Trophoblast cell (in vitro differentiated cells and primary cell): ENCODE measurements at regions not wholly inside any gene's neighbourhood (a gene's known extent, or its start where the extent isn't known, plus 50 kb on each side); places are given as distances from the start of the nearest gene placed in this dataset.
A peak's percentile ranks its signal among the peaks of the same experiment; 100 is the strongest.

Experiments used
- DNase-seq, 2 donors: peaks; one replicate each; pipeline ENCODE4 v3.0.0-alpha.2; 2016
- H2AFZ ChIP-seq: 2 replicates; pipeline ENCODE4 v1.6.1; 2013; ENCODE audit warnings: low read length, moderate library complexity, mild to moderate bottlenecking; ENCODE audit not compliant: insufficient read depth, poor library complexity
- H2AK5ac ChIP-seq: 2 replicates; pipeline ENCODE4 v1.6.1; 2013; ENCODE audit warnings: mild to moderate bottlenecking, low read length
- H2BK120ac ChIP-seq: 2 replicates; pipeline ENCODE4 v1.6.1; 2013; ENCODE audit warnings: low read length, mild to moderate bottlenecking, moderate library complexity; ENCODE audit not compliant: insufficient read depth, poor library complexity
- H2BK12ac ChIP-seq: 2 replicates; pipeline ENCODE4 v1.6.1; 2013; ENCODE audit warnings: mild to moderate bottlenecking, low read length, moderate library complexity
- H2BK5ac ChIP-seq: 2 replicates; pipeline ENCODE4 v1.6.1; 2013; ENCODE audit warnings: low read length, low read depth, moderate library complexity, mild to moderate bottlenecking; ENCODE audit not compliant: poor library complexity
- H3K14ac ChIP-seq: 2 replicates; pipeline ENCODE4 v1.6.1; 2013; ENCODE audit warnings: mild to moderate bottlenecking, low read length
- H3K18ac ChIP-seq: 2 replicates; pipeline ENCODE4 v1.6.1; 2013; ENCODE audit warnings: mild to moderate bottlenecking, low read length
- H3K23ac ChIP-seq: 2 replicates; pipeline ENCODE4 v1.6.1; 2013; ENCODE audit warnings: low read length
- H3K27ac ChIP-seq: 2 replicates; pipeline ENCODE4 v1.5.1; 2013; ENCODE audit warnings: low read depth, mild to moderate bottlenecking, inconsistent platforms, low read length, moderate library complexity
- H3K27me3 ChIP-seq: 2 replicates; pipeline ENCODE4 v1.6.1; 2013; ENCODE audit warnings: inconsistent platforms, mild to moderate bottlenecking, low read length, moderate library complexity; ENCODE audit not compliant: insufficient read depth
- H3K36me3 ChIP-seq, 2 experiments: 1 replicate in 1 of 2; 2 replicates in 1 of 2; pipeline ENCODE4 v1.6.1; 2013; ENCODE audit warnings: low read length in 2 of 2, mild to moderate bottlenecking in 2 of 2, moderate library complexity in 1 of 2; ENCODE audit not compliant: insufficient read depth in 2 of 2, control insufficient read depth in 1 of 2
- H3K4ac ChIP-seq: 2 replicates; pipeline ENCODE4 v1.6.1; 2013; ENCODE audit warnings: low read depth, mild to moderate bottlenecking, low read length, moderate library complexity
- H3K4me1 ChIP-seq, 2 experiments: 1 replicate in 1 of 2; 2 replicates in 1 of 2; pipeline ENCODE4 v1.6.1; 2013; ENCODE audit warnings: low read length in 2 of 2, mild to moderate bottlenecking in 2 of 2, moderate library complexity in 1 of 2; ENCODE audit not compliant: insufficient read depth in 2 of 2, control insufficient read depth in 1 of 2
- H3K4me2 ChIP-seq: 2 replicates; pipeline ENCODE4 v1.6.1; 2013; ENCODE audit warnings: inconsistent platforms, mild to moderate bottlenecking, low read length, moderate library complexity
- H3K4me3 ChIP-seq: 2 replicates; pipeline ENCODE4 v1.5.1; 2013; ENCODE audit warnings: mild to moderate bottlenecking, low read depth, low read length, inconsistent platforms
- H3K79me1 ChIP-seq: one replicate; pipeline ENCODE4 v1.6.1; 2013; ENCODE audit warnings: low read length
- H3K79me2 ChIP-seq: 2 replicates; pipeline ENCODE4 v1.6.1; 2013; ENCODE audit warnings: low read length, mild to moderate bottlenecking; ENCODE audit not compliant: control insufficient read depth, insufficient read depth, poor library complexity
- H3K9ac ChIP-seq: 2 replicates; pipeline ENCODE4 v1.6.1; 2013; ENCODE audit warnings: mild to moderate bottlenecking, low read length
- H3K9me3 ChIP-seq: 2 replicates; pipeline ENCODE4 v1.6.1; 2013; ENCODE audit warnings: low read depth, mild to moderate bottlenecking, control low read depth, inconsistent platforms, low read length; ENCODE audit not compliant: insufficient read depth
- H4K12ac ChIP-seq: 2 replicates; pipeline ENCODE4 v1.6.1; 2013; ENCODE audit warnings: low read depth, mild to moderate bottlenecking, low read length, moderate library complexity
- H4K8ac ChIP-seq: 2 replicates; pipeline ENCODE4 v1.6.1; 2013; ENCODE audit warnings: low read depth, mild to moderate bottlenecking, low read length, moderate library complexity
- H4K91ac ChIP-seq: one replicate; pipeline ENCODE4 v1.6.1; 2013; ENCODE audit warnings: low read depth, mild to moderate bottlenecking, low read length, moderate library complexity
- WGBS: extraction: QIAGEN DNeasy Blood & Tissue Kit; methylation state at CpG from one replicate; pipeline ENCODE4 v1.1.7; 2013; ENCODE audit warnings: missing lambda C conversion rate; ENCODE audit not compliant: insufficient read length, insufficient coverage; ENCODE audit errors: extremely low coverage; 5-methylcytosine and 5-hydroxymethylcytosine counted together

DNA sequence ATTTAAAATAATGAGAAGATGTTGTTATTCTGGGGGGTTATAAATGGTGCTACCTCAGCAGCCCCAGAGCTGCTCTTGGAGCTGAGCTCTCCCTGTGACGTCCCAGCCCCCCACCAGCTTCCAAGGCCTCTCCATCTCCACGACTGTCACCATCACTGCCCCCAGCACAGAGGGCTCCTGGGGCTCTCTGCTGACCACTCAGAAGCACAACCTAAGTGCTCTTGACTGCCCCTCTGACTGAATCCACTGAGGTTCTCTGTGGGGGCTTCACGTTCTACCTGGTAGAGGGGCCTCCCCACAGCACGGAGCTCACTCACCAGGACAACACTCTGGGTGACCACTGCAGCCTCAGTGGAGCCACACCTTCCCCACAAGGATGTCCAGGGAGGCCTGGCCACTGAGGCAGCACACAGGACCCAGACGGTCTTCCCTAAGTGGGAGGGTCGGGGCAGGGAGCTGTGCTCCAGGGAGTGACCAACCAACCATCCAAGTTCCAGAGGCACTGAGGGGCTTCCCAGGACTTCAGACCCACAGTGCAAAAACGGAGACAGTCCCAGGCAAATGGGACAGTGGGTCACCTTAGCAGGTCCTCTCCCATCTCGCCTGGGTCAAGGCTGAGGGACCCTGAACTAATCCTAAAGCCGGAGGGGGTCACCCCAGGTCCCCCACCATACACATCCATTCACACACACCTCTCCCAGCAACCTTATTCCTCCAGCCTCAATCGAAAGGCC, 121.0 kb upstream of the PPP2R2D start:
- WGBS: no CpG with 5 or more reads among the region's 10 CpGs
- Histone ChIP-seq H3K79me2 (no peaks in the 10 kb centered on the region), H2BK5ac (no peak overlapping the region)

DNA sequence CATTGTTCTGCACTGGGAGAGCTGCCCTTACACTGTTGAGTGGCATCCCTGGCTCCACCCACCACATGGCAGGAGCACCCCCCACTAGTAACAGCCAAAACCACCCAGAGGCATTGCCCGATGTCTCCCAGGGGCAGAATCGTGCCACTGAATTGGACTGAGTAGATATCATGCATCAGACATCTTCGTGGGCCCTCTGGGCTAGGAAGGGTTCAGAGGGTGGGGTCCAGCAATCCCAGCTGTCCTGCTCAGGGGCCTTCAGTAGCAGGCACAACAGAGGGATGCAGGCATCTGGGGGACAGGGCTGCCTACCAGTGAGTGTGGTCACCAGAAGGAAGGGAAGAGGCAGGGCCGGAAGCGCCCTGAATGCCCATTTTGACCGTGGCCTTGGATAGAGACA, 119.7 kb upstream of the PPP2R2D start:
- Histone ChIP-seq H2AFZ (no peak overlapping the region), H3K18ac (no peak overlapping the region), H3K27ac (no peak overlapping the region), H4K8ac (no peak overlapping the region), H4K12ac (no peak overlapping the region), H3K9ac (no peak overlapping the region), H3K14ac (no peak overlapping the region), H3K27me3 (no peaks in the 10 kb centered on the region), H3K4me3 (no peak overlapping the region), H3K9me3 (peaks cover 46% of the 10 kb centered on the region), H3K79me2 (no peaks in the 10 kb centered on the region), H4K91ac (no peak overlapping the region), H3K4me2 (no peak overlapping the region), H3K23ac (no peak overlapping the region), H3K36me3 (no peaks in the 10 kb centered on the region), H2BK12ac (no peak overlapping the region), H2BK120ac (no peak overlapping the region), H2AK5ac (no peak overlapping the region), H3K79me1 (no peaks in the 10 kb centered on the region), H3K4ac (no peak overlapping the region), H2BK5ac (no peak overlapping the region), H3K4me1 (no peaks in the 10 kb centered on the region)
- DNase-seq: no peak
- no CpG with 5 or more reads among the region's 6 CpGs for WGBS

More for the DNA sequence above, 121.0 kb upstream of the PPP2R2D start:
- Histone ChIP-seq H3K4ac (no peak overlapping the region), H2BK12ac (no peak overlapping the region), H3K4me3 (peak overlapping the region; percentile 40), H3K36me3 (no peaks in the 10 kb centered on the region), H4K91ac (no peak overlapping the region), H4K12ac (no peak overlapping the region), H3K4me1 (no peaks in the 10 kb centered on the region), H3K14ac (no peak overlapping the region), H3K9ac (no peak overlapping the region), H3K79me1 (no peaks in the 10 kb centered on the region), H4K8ac (no peak overlapping the region), H3K4me2 (no peak overlapping the region), H3K27ac (no peak overlapping the region), H2BK120ac (no peak overlapping the region), H3K9me3 (peaks cover 54% of the 10 kb centered on the region), H2AK5ac (no peak overlapping the region), H3K27me3 (no peaks in the 10 kb centered on the region), H2AFZ (no peak overlapping the region), H3K18ac (no peak overlapping the region), H3K23ac (no peak overlapping the region)
- no peak for DNase-seq

GRCh38 chr10:131781791-131782190, 119.0 kb upstream of the PPP2R2D start:
- no peak overlapping the region for H4K12ac ChIP-seq
- no peak overlapping the region for H2AK5ac ChIP-seq
- H4K8ac ChIP-seq: no peak overlapping the region
- H4K91ac ChIP-seq: no peak overlapping the region
- no peak overlapping the region for H3K9ac ChIP-seq
- H3K79me2 ChIP-seq: no peaks in the 10 kb centered on the region
- no peaks in the 10 kb centered on the region for H3K27me3 ChIP-seq
- no peaks in the 10 kb centered on the region for H3K36me3 ChIP-seq
- H3K18ac ChIP-seq: no peak overlapping the region
- no peak overlapping the region for H3K27ac ChIP-seq
- no peak overlapping the region for H2BK5ac ChIP-seq
- H3K14ac ChIP-seq: no peak overlapping the region
- no peak overlapping the region for H2BK120ac ChIP-seq
- no peaks in the 10 kb centered on the region for H3K79me1 ChIP-seq
- peaks cover 40% of the 10 kb centered on the region for H3K9me3 ChIP-seq
- H3K23ac ChIP-seq: no peak overlapping the region
- DNase-seq: no peak
- no peak overlapping the region for H2AFZ ChIP-seq
- no CpG with 5 or more reads among the region's 4 CpGs for WGBS
- H3K4me1 ChIP-seq: no peaks in the 10 kb centered on the region
- H3K4me3 ChIP-seq: no peak overlapping the region
- no peak overlapping the region for H3K4me2 ChIP-seq
- H3K4ac ChIP-seq: no peak overlapping the region
- H2BK12ac ChIP-seq: no peak overlapping the region

DNA sequence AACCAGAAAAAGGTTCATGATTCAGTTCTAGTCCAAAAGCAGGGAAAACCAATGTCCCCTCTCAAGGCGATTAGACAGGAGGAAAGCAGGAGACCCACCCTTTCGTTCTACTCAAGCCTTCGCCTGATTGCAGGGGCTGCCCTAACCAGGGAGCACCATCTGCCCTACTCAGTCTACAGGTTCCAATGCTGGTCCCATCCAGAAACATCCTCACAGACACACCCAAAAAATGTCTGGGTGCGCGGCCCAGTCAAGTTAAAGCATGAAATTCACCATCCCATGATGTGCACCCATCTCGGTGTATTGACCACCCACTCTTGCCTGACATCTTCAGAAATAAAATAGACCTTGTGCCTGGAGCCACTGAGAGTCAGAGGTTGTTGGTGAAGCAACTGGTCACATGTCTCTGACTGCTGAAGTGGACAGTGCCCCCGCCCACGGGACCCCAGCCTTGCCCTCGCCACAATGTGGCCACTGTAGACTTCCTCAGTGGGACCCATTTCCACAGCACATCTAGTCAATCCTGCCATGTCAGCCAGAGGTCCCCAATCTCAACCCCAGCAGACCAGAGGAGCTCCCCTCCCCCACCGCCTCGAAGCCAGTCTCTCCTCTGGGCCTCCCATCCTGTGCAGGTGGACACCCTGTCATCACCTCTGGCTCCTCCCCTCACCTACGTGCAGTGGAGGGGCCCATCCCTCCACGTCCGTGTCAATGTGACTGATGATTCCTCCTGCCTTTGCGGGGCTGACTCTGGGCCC, 116.3 kb upstream of the PPP2R2D start:
- no peak overlapping the region for H3K18ac ChIP-seq
- no peaks in the 10 kb centered on the region for H3K79me1 ChIP-seq
- H3K4me2 ChIP-seq: no peak overlapping the region
- H4K8ac ChIP-seq: no peak overlapping the region
- no peak overlapping the region for H3K4ac ChIP-seq
- no peak overlapping the region for H3K23ac ChIP-seq
- H2AK5ac ChIP-seq: no peak overlapping the region
- no peak overlapping the region for H3K9ac ChIP-seq
- H4K91ac ChIP-seq: no peak overlapping the region
- H2AFZ ChIP-seq: no peak overlapping the region
- peaks cover 21% of the 10 kb centered on the region for H3K9me3 ChIP-seq
- H3K14ac ChIP-seq: no peak overlapping the region
- no CpG with 5 or more reads among the region's 15 CpGs for WGBS
- no peaks in the 10 kb centered on the region for H3K27me3 ChIP-seq
- H3K79me2 ChIP-seq: no peaks in the 10 kb centered on the region
- no peak overlapping the region for H3K4me3 ChIP-seq
- H3K36me3 ChIP-seq: no peaks in the 10 kb centered on the region
- no peak overlapping the region for H2BK12ac ChIP-seq
- no peak overlapping the region for H2BK5ac ChIP-seq
- H3K27ac ChIP-seq: no peak overlapping the region
- H2BK120ac ChIP-seq: no peak overlapping the region
- no peak for DNase-seq
- no peak overlapping the region for H4K12ac ChIP-seq
- no peaks in the 10 kb centered on the region for H3K4me1 ChIP-seq
